OCI-LY1 (cell line): ENCODE measurements at regions not wholly inside any gene's neighbourhood (a gene's known extent, or its start where the extent isn't known, plus 50 kb on each side); places are given as distances from the start of the nearest gene placed in this dataset.
"Not testable (repeated sequence)": the region's sequence is repeated elsewhere in the genome, so short reads cannot be mapped to it uniquely, and the experiment has no call there.

Source experiments
- H2AFZ ChIP-seq: fragments of 200-600 bp; sonication (generic), shearing (Covaris generic); 2 replicates; pipeline ENCODE4 v1.6.0; 2014; ENCODE audit warnings: antibody characterized with exemption, mild to moderate bottlenecking, low read length
- H3F3A ChIP-seq: fragments of 200-600 bp; sonication (generic), shearing (Covaris generic); 2 replicates; pipeline ENCODE4 v1.6.0; 2014; ENCODE audit warnings: mild to moderate bottlenecking, antibody characterized with exemption, low read length, moderate library complexity; ENCODE audit not compliant: insufficient read depth
- H3K27ac ChIP-seq: fragments of 200-600 bp; sonication (generic); 2 replicates; pipeline ENCODE4 v1.5.1; 2014; ENCODE audit warnings: low read length, mixed run types, mild to moderate bottlenecking, low read depth; ENCODE audit not compliant: poor library complexity, severe bottlenecking
- H3K27me3 ChIP-seq: fragments of 200-600 bp; sonication (generic); 2 replicates; pipeline ENCODE4 v1.6.0; 2014; ENCODE audit warnings: antibody characterized with exemption, mild to moderate bottlenecking, low read length, moderate library complexity; ENCODE audit not compliant: insufficient read depth
- H3K36me3 ChIP-seq: fragments of 200-600 bp; sonication (generic); 2 replicates; pipeline ENCODE4 v1.6.1; 2014; ENCODE audit warnings: mild to moderate bottlenecking, antibody characterized with exemption, low read length, moderate library complexity, mixed read lengths; ENCODE audit not compliant: insufficient read depth
- H3K4me1 ChIP-seq: fragments of 200-600 bp; sonication (generic); 2 replicates; pipeline ENCODE4 v1.5.1; 2014; ENCODE audit warnings: mild to moderate bottlenecking, low read length, moderate library complexity; ENCODE audit not compliant: insufficient read depth, severe bottlenecking
- H3K4me2 ChIP-seq: fragments of 200-600 bp; sonication (generic), shearing (Covaris generic); 2 replicates; pipeline ENCODE4 v1.6.1; 2014; ENCODE audit warnings: low read length
- H3K4me3 ChIP-seq: fragments of 200-600 bp; sonication (generic); 2 replicates; pipeline ENCODE4 v1.5.1; 2014; ENCODE audit warnings: low read length, low read depth, mild to moderate bottlenecking, mixed read lengths; ENCODE audit not compliant: poor library complexity, severe bottlenecking
- H3K79me2 ChIP-seq: fragments of 200-600 bp; shearing (Covaris generic); 2 replicates; pipeline ENCODE4 v1.6.1; 2016; ENCODE audit warnings: mixed run types, low read length, mixed read lengths; ENCODE audit not compliant: insufficient read depth
- H3K9ac ChIP-seq: fragments of 200-600 bp; sonication (generic), shearing (Covaris generic); 2 replicates; pipeline ENCODE4 v1.6.1; 2014; ENCODE audit warnings: mild to moderate bottlenecking, low read length, mixed read lengths
- H3K9me2 ChIP-seq: fragments of 200-600 bp; sonication (generic), shearing (Covaris generic); 2 replicates; pipeline ENCODE4 v1.6.1; 2014; ENCODE audit warnings: low read depth, mild to moderate bottlenecking, low read length, mixed read lengths
- H3K9me3 ChIP-seq: fragments of 200-600 bp; shearing (Covaris generic); 2 replicates; pipeline ENCODE4 v1.6.1; 2014; ENCODE audit warnings: low read length, mixed read lengths
- H4K20me1 ChIP-seq: fragments of 200-600 bp; sonication (generic), shearing (Covaris generic); 2 replicates; pipeline ENCODE4 v1.6.0; 2016; ENCODE audit warnings: mild to moderate bottlenecking, low read length; ENCODE audit not compliant: insufficient read depth
- CTCF ChIP-seq: fragments of 200-600 bp; sonication (generic), shearing (Covaris generic); IDR thresholded peaks from 2 replicates; pipeline ENCODE4 v1.5.1; 2017; ENCODE audit warnings: mild to moderate bottlenecking, antibody characterized with exemption, low read length, moderate library complexity, mixed read lengths
- EZH2 ChIP-seq: fragments of 200-600 bp; sonication (generic), shearing (Covaris generic); IDR thresholded peaks from 2 replicates; pipeline ENCODE4 v1.8.0; 2017; ENCODE audit warnings: borderline replicate concordance, mixed run types, mild to moderate bottlenecking, antibody characterized with exemption, low read length, moderate library complexity, mixed read lengths

- H3K9ac ChIP-seq: no peak overlapping the region
- no peak overlapping the region for H2AFZ ChIP-seq
- H3K27ac ChIP-seq: no peak overlapping the region
- TF ChIP-seq CTCF (no peak), EZH2 (no peak)
- H3K4me3 ChIP-seq: no peak overlapping the region
- no peaks in the 10 kb centered on the region for H3K79me2 ChIP-seq
- H3K9me2 ChIP-seq: no peaks in the 10 kb centered on the region
- H3K36me3 ChIP-seq: no peaks in the 10 kb centered on the region
- no peaks in the 10 kb centered on the region for H3K4me1 ChIP-seq
- no peak overlapping the region for H3K4me2 ChIP-seq
- no peaks in the 10 kb centered on the region for H3K9me3 ChIP-seq
- H3K27me3 ChIP-seq: no peaks in the 10 kb centered on the region
- H4K20me1 ChIP-seq: no peaks in the 10 kb centered on the region
- no peaks in the 10 kb centered on the region for H3F3A ChIP-seq
Observed at GRCh38 chrX:137143864-137144263, 110.1 kb upstream of the GPR101 start.

GRCh38 chrX:137122651-137123050, 88.9 kb upstream of the GPR101 start:
- H2AFZ ChIP-seq, H3K27ac ChIP-seq, H3K4me1 ChIP-seq, H3K27me3 ChIP-seq, H3K4me3 ChIP-seq, H3K9me2 ChIP-seq, H3K9me3 ChIP-seq, H4K20me1 ChIP-seq, H3K9ac ChIP-seq, H3F3A ChIP-seq, H3K4me2 ChIP-seq, H3K79me2 ChIP-seq, H3K36me3 ChIP-seq: not testable (repeated sequence)

- no peaks in the 10 kb centered on the region for H3K36me3 ChIP-seq
- no peaks in the 10 kb centered on the region for H3F3A ChIP-seq
- no peaks in the 10 kb centered on the region for H3K79me2 ChIP-seq
- no peak overlapping the region for H3K9ac ChIP-seq
- no peaks in the 10 kb centered on the region for H3K27me3 ChIP-seq
- H3K27ac ChIP-seq: no peak overlapping the region
- H3K9me3 ChIP-seq: no peaks in the 10 kb centered on the region
- TF ChIP-seq CTCF: no peak
- TF ChIP-seq EZH2: no peak
- H2AFZ ChIP-seq: no peak overlapping the region
- no peak overlapping the region for H3K4me3 ChIP-seq
- H3K4me1 ChIP-seq: no peaks in the 10 kb centered on the region
- H4K20me1 ChIP-seq: no peaks in the 10 kb centered on the region
- H3K4me2 ChIP-seq: no peak overlapping the region
- no peaks in the 10 kb centered on the region for H3K9me2 ChIP-seq
Observed at GRCh38 chrX:137119049-137119448, 85.3 kb upstream of the GPR101 start.

GRCh38 chrX:137118536-137118935, 84.7 kb upstream of the GPR101 start:
- no peaks in the 10 kb centered on the region for H3K4me1 ChIP-seq
- H3K4me2 ChIP-seq: no peak overlapping the region
- H3K4me3 ChIP-seq: no peak overlapping the region
- H3K9me3 ChIP-seq: no peaks in the 10 kb centered on the region
- H3K36me3 ChIP-seq: no peaks in the 10 kb centered on the region
- no peak overlapping the region for H2AFZ ChIP-seq
- no peak overlapping the region for H3K9ac ChIP-seq
- H4K20me1 ChIP-seq: no peaks in the 10 kb centered on the region
- no peaks in the 10 kb centered on the region for H3K79me2 ChIP-seq
- H3K27me3 ChIP-seq: no peaks in the 10 kb centered on the region
- TF ChIP-seq EZH2: no peak
- TF ChIP-seq CTCF: no peak
- H3K27ac ChIP-seq: no peak overlapping the region
- H3K9me2 ChIP-seq: no peaks in the 10 kb centered on the region
- H3F3A ChIP-seq: no peaks in the 10 kb centered on the region
